ENCODE measurements at regions not wholly inside any gene's neighbourhood (a gene's known extent, or its start where the extent isn't known, plus 50 kb on each side); places are given as distances from the start of the nearest gene placed in this dataset.

- DNase-seq (ENCODE audit: low read depth): no peak
- H3K4me3 ChIP-seq (ENCODE audit: control insufficient read depth, low read depth, low read length): no peak overlapping the region
- no peak for TF ChIP-seq CTCF (IDR thresholded peaks at IDR 0.05; ENCODE audit: control insufficient read depth, insufficient read depth, low read depth, low read length, missing control alignments)
Measured at GRCh38 chr1:30485072-30485471, 238.3 kb downstream of the MATN1 start.

GRCh38 chr1:30484668-30485067 lies 238.7 kb downstream of the MATN1 start:
- no peak for TF ChIP-seq CTCF (IDR thresholded peaks at IDR 0.05; ENCODE audit: control insufficient read depth, insufficient read depth, low read depth, low read length, missing control alignments)
- DNase-seq (ENCODE audit: low read depth): no peak
- no peak overlapping the region for H3K4me3 ChIP-seq (ENCODE audit: control insufficient read depth, low read depth, low read length)

GRCh38 chr1:30479575-30479974 lies 243.8 kb downstream of the MATN1 start:
- no peak for TF ChIP-seq CTCF (IDR thresholded peaks at IDR 0.05; ENCODE audit: control insufficient read depth, insufficient read depth, low read depth, low read length, missing control alignments)
- H3K4me3 ChIP-seq (ENCODE audit: control insufficient read depth, low read depth, low read length): no peak overlapping the region
- no peak for DNase-seq (ENCODE audit: low read depth)

DNA sequence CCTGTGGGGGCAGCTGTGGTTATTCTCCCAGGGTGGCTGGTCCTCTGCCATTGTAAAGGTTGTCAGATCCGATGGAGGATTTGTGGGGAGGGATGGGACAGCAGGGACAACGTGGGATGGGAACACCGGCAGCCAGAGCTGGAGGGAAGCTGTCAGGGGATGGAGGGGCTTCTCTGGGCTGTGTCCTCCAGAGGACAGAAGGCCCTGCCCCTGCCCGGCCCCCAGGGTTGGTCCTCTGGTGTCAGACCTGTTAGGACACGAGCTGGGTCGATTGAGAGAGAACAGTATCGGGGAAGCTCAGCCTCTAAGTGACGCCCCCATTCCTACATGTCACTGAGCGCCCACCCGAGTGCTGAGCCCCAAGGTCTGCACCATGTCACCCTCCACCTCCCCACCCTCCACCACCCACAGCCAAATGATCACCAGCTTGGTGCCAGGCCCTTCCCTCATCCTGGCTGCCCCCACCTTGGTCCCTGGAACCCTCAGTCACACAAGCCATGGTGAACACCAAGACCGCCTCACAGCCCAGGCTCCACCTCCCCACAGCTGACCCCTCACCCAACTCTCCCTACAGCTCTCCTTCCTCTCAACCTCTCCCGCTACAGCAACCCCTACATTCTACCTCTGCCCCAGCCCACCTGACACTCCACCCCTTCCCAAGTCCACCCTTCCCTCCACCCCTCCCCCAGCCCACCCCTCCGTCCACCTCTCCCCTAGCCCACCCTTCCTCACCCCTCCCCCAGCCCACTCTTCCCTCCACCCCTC lies 244.4 kb downstream of the MATN1 start:
- no peak for TF ChIP-seq CTCF (IDR thresholded peaks at IDR 0.05; ENCODE audit: control insufficient read depth, insufficient read depth, low read depth, low read length, missing control alignments)
- H3K4me3 ChIP-seq (ENCODE audit: control insufficient read depth, low read depth, low read length): no peak overlapping the region
- DNase-seq (ENCODE audit: low read depth): no peak

DNA sequence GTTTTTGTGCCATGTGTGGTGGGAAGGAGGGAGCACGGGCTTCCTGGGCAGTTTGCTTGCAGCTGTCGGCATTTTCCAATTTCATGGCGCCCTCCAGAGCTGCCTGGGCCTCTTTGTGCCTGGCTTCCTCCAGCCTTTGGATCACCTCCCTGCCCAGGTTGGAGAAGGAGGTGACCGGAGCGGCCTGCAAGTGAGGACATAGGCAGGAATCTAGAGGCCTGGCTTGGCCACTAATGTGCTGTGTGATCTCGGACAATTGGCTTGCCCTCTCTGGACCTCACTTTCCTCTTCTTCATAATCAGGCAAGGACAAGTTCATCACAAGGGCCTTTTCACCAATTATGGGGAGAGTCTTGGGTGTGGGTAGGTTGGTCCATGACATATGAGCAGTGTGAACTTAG lies 245.1 kb downstream of the MATN1 start:
- no peak for DNase-seq (ENCODE audit: low read depth)
- no peak for TF ChIP-seq CTCF (IDR thresholded peaks at IDR 0.05; ENCODE audit: control insufficient read depth, insufficient read depth, low read depth, low read length, missing control alignments)
- no peak overlapping the region for H3K4me3 ChIP-seq (ENCODE audit: control insufficient read depth, low read depth, low read length)

GRCh38 chr1:30477588-30477987 lies 245.8 kb downstream of the MATN1 start:
- no peak for DNase-seq (ENCODE audit: low read depth)
- no peak overlapping the region for H3K4me3 ChIP-seq (ENCODE audit: control insufficient read depth, low read depth, low read length)
- TF ChIP-seq CTCF (IDR thresholded peaks at IDR 0.05; ENCODE audit: control insufficient read depth, insufficient read depth, low read depth, low read length, missing control alignments): no peak

Measured in AG09309 (cell line).